ENCODE measurements at regions not wholly inside any gene's neighbourhood (a gene's known extent, or its start where the extent isn't known, plus 50 kb on each side); places are given as distances from the start of the nearest gene placed in this dataset.
"Not testable (repeated sequence)": the region's sequence is repeated elsewhere in the genome, so short reads cannot be mapped to it uniquely, and the experiment has no call there.

GRCh38 chr12:60210756-60211155 is 614.9 kb downstream of the SLC16A7 start:
- Histone ChIP-seq H3K4me1 (no peaks in the 10 kb centered on the region), H3K27ac (no peak overlapping the region), H3K36me3 (no peaks in the 10 kb centered on the region), H3K4me3 (no peak overlapping the region), H3K9me3 (no peaks in the 10 kb centered on the region), H3K27me3 (no peaks in the 10 kb centered on the region)
- 73 to 74% methylated on average over 5 of the region's 5 CpGs for WGBS, 2 donors
- ATAC-seq (ENCODE audit: low FRiP score in 2 of 2) (no peak), DNase-seq (no peak)
- no peak for TF ChIP-seq POLR2AphosphoS5 (IDR thresholded peaks at IDR 0.05)
- TF ChIP-seq POLR2A (IDR thresholded peaks at IDR 0.05): no peak

- no peak overlapping the region for H3K27ac ChIP-seq
- 80 to 90% methylated on average over 1 of the region's 1 CpG for WGBS, 2 donors
- no peaks in the 10 kb centered on the region for H3K36me3 ChIP-seq
- no peak for TF ChIP-seq EP300 (IDR thresholded peaks at IDR 0.05)
- TF ChIP-seq CTCF (IDR thresholded peaks at IDR 0.05): no peak
- no peak for TF ChIP-seq POLR2A (IDR thresholded peaks at IDR 0.05)
- no peak for TF ChIP-seq POLR2AphosphoS5 (IDR thresholded peaks at IDR 0.05)
- ATAC-seq (ENCODE audit: low FRiP score in 2 of 2) (no peak), DNase-seq (no peak)
- no peak overlapping the region for H3K4me3 ChIP-seq
- H3K9me3 ChIP-seq: no peaks in the 10 kb centered on the region
- H3K4me1 ChIP-seq: no peaks in the 10 kb centered on the region
- no peaks in the 10 kb centered on the region for H3K27me3 ChIP-seq
Observed at GRCh38 chr12:60211244-60211643, 615.4 kb downstream of the SLC16A7 start.

GRCh38 chr12:60212159-60213000 is 616.6 kb downstream of the SLC16A7 start:
- Histone ChIP-seq H3K4me1 (no peaks in the 10 kb centered on the region), H3K27ac (no peak overlapping the region), H3K36me3 (no peaks in the 10 kb centered on the region), H3K4me3 (no peak overlapping the region), H3K27me3 (no peaks in the 10 kb centered on the region), H3K9me3 (no peaks in the 10 kb centered on the region)
- TF ChIP-seq POLR2A (IDR thresholded peaks at IDR 0.05) (no peak), EP300 (IDR thresholded peaks at IDR 0.05) (no peak), CTCF (IDR thresholded peaks at IDR 0.05) (no peak), POLR2AphosphoS5 (IDR thresholded peaks at IDR 0.05) (no peak)
- DNase-seq (no peak), ATAC-seq (ENCODE audit: low FRiP score in 2 of 2) (no peak)
- 86 to 89% methylated on average over 3 of the region's 3 CpGs for WGBS, 2 donors

- not testable (repeated sequence) for H3K9me3 ChIP-seq; H3K27ac ChIP-seq; H3K27me3 ChIP-seq; H3K36me3 ChIP-seq; H3K4me3 ChIP-seq; ATAC-seq (ENCODE audit: low FRiP score in 2 of 2); H3K4me1 ChIP-seq; DNase-seq
- 84 to 92% methylated on average over 3 of the region's 3 CpGs for WGBS, 2 donors
Observed at GRCh38 chr12:60213272-60213671, 617.4 kb downstream of the SLC16A7 start.

DNA sequence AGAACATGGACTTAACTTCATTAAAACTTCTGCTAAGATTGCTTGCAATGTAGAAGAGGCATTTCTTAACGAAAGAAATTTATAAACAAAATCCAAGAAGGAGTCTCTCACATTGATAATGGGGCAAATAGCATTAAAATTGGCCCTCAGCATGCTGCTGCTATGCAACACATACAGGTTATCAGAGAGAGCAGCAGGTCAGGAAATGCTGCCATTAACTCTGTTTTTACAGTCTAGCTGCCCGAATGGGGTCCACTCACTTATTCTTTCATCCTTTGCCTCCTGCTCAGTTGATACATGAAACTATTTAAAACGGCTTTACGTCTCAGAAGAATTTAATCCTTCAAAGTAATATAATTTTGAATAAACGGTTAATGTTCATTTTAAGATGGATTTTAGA is 620.4 kb downstream of the SLC16A7 start:
- no peak overlapping the region for H3K27ac ChIP-seq
- ATAC-seq (ENCODE audit: low FRiP score in 2 of 2) (no peak), DNase-seq (no peak)
- H3K4me1 ChIP-seq: no peaks in the 10 kb centered on the region
- H3K27me3 ChIP-seq: no peaks in the 10 kb centered on the region
- H3K9me3 ChIP-seq: no peaks in the 10 kb centered on the region
- no peak overlapping the region for H3K4me3 ChIP-seq
- TF ChIP-seq POLR2A (IDR thresholded peaks at IDR 0.05) (no peak), EP300 (IDR thresholded peaks at IDR 0.05) (no peak), POLR2AphosphoS5 (IDR thresholded peaks at IDR 0.05) (no peak), CTCF (IDR thresholded peaks at IDR 0.05) (no peak)
- no peaks in the 10 kb centered on the region for H3K36me3 ChIP-seq
- 52 to 60% methylated on average over 5 of the region's 5 CpGs for WGBS, 2 donors

DNA sequence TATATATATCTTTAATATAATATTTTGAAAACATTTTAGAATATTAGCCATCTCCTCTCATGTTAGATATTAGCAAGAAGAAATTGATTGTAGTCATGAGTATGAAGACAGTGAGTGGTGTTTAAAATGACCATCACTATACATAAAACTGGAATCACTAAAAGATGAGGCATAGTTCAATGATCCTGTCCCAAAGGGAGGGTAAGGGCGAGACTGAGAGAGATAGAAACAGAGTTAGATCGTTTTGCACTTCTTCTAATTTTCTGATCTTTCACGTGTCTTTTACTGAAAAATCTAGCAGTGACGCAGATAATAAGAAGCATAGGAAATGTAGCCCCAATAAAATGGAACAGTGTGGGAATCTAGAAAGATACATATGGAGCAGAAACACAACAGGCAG is 627.4 kb downstream of the SLC16A7 start:
- H3K27ac ChIP-seq: no peak overlapping the region
- DNase-seq: no peak
- H3K27me3 ChIP-seq: no peaks in the 10 kb centered on the region
- no peaks in the 10 kb centered on the region for H3K4me1 ChIP-seq
- no peak overlapping the region for H3K4me3 ChIP-seq
- 64 to 73% methylated on average over 4 of the region's 4 CpGs for WGBS, 2 donors
- H3K9me3 ChIP-seq: no peaks in the 10 kb centered on the region
- no peaks in the 10 kb centered on the region for H3K36me3 ChIP-seq
- TF ChIP-seq EP300 (IDR thresholded peaks at IDR 0.05) (no peak), CTCF (IDR thresholded peaks at IDR 0.05) (no peak), POLR2A (IDR thresholded peaks at IDR 0.05) (no peak), POLR2AphosphoS5 (IDR thresholded peaks at IDR 0.05) (no peak)
- no peak for ATAC-seq (ENCODE audit: low FRiP score in 2 of 2)
